GM21786 (cell line): ENCODE measurements at regions not wholly inside any gene's neighbourhood (a gene's known extent, or its start where the extent isn't known, plus 50 kb on each side); places are given as distances from the start of the nearest gene placed in this dataset.

Experiments
- ATAC-seq: cut with Tn5 transposase; IDR thresholded peaks from one replicate; pipeline ENCODE4 v1.9.1; 2021; ENCODE audit not compliant: unreplicated experiment

- ATAC-seq = peak; percentile 67
Observed at GRCh38 chr13:60627071-60627686, 230.2 kb downstream of the TDRD3 start.
